Stomach (tissue), 4 donors: ENCODE measurements at regions not wholly inside any gene's neighbourhood (a gene's known extent, or its start where the extent isn't known, plus 50 kb on each side); places are given as distances from the start of the nearest gene placed in this dataset.

Experiments
- EP300 ChIP-seq: sonication (generic); formaldehyde crosslinking; IDR thresholded peaks from one replicate; pipeline ENCODE4 v1.6.1; 2017; ENCODE audit warnings: antibody characterized with exemption
- POLR2A ChIP-seq, 4 donors: fragments of 450-650 bp; IDR thresholded peaks; one replicate each; pipeline ENCODE4 v1.6.1; 2016; ENCODE audit warnings: antibody characterized with exemption in 4 of 4, control low read depth in 2 of 4, mild to moderate bottlenecking in 1 of 4, moderate library complexity in 1 of 4
- POLR2AphosphoS5 ChIP-seq, 3 donors: sonication (generic); formaldehyde crosslinking; IDR thresholded peaks; one replicate each; pipeline ENCODE4 v1.6.1; 2016; ENCODE audit warnings: antibody characterized with exemption in 3 of 3
- TF ChIP-seq, protein P1 (sequence below), 7 experiments: fragments of 450-650 bp in 4 of 7; fragments of 200-600 bp in 3 of 7; sonication (generic) in 3 of 7; IDR thresholded peaks; one replicate each; pipeline ENCODE4 v1.5.1; 2016 to 2019; ENCODE audit warnings: antibody characterized with exemption in 7 of 7, control low read depth in 2 of 7, mild to moderate bottlenecking in 1 of 7

DNA sequence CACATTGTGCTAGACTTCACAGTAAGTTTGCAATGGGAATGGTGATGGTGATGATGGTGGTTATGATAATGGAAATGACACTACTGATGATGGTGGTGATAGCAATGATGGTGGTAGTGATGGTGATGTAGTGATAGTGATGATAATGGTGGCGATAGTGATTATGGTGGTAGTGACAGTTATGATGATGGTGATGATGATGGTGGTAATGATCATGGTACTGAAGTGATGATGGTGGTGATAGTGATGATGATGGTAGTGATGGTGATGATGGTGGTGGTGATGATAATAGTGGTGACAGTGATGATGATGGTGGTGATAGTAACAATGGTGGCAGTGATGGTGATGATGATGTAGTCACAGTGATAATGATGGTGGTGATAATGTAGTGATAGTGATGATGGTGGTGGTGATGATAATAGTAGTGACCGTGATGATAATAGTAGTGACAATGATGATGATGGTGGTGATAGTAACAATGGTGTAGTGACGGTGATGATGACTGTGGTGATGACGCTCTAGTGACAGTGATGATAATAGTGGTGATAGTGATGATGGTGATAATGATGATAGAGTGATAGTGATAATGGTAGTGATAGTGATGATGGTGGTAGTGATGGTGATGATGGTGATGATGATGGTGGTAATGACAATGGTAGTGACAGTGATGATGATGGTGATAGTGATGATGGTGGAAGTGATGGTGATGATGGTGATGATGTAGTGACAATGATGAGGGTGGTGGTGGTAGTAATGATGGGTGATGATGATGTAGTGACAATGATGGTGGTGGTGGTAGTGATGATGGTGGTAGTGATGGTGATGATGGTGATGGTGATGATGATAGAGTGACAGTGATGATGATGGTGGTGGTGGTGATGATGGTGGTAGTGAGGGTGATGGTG, 222.9 kb upstream of the PWP1 start:
- no peak for TF ChIP-seq POLR2AphosphoS5 (IDR thresholded peaks at IDR 0.05)
- TF ChIP-seq, protein P1, sequence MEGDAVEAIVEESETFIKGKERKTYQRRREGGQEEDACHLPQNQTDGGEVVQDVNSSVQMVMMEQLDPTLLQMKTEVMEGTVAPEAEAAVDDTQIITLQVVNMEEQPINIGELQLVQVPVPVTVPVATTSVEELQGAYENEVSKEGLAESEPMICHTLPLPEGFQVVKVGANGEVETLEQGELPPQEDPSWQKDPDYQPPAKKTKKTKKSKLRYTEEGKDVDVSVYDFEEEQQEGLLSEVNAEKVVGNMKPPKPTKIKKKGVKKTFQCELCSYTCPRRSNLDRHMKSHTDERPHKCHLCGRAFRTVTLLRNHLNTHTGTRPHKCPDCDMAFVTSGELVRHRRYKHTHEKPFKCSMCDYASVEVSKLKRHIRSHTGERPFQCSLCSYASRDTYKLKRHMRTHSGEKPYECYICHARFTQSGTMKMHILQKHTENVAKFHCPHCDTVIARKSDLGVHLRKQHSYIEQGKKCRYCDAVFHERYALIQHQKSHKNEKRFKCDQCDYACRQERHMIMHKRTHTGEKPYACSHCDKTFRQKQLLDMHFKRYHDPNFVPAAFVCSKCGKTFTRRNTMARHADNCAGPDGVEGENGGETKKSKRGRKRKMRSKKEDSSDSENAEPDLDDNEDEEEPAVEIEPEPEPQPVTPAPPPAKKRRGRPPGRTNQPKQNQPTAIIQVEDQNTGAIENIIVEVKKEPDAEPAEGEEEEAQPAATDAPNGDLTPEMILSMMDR (IDR thresholded peaks at IDR 0.05): no peak
- no peak for TF ChIP-seq EP300
- TF ChIP-seq POLR2A (IDR thresholded peaks at IDR 0.05): peak in 1 of 4 donors; percentile 54
